ENCODE measurements at regions not wholly inside any gene's neighbourhood (a gene's known extent, or its start where the extent isn't known, plus 50 kb on each side); places are given as distances from the start of the nearest gene placed in this dataset.
"Not testable (repeated sequence)": the region's sequence is repeated elsewhere in the genome, so short reads cannot be mapped to it uniquely, and the experiment has no call there.

GRCh38 chr6:80959034-80959433, 793.4 kb downstream of the TENT5A start:
- no peak overlapping the region for H3K9ac ChIP-seq
- no peak overlapping the region for H3K27ac ChIP-seq
- no peaks in the 10 kb centered on the region for H3K79me2 ChIP-seq (ENCODE audit: insufficient read depth)
- H3K36me3 ChIP-seq (ENCODE audit: low read depth), result no peaks in the 10 kb centered on the region
- no peak overlapping the region for H3K4me3 ChIP-seq
- no peak for DNase-seq
- H3F3A ChIP-seq (ENCODE audit: insufficient read depth), result no peaks in the 10 kb centered on the region
- H3K4me2 ChIP-seq (ENCODE audit: unreplicated experiment), result no peak overlapping the region
- H2AFZ ChIP-seq, result no peak overlapping the region
- in situ Hi-C loops (cut with MboI), result no loop called here
- no peaks in the 10 kb centered on the region for H4K20me1 ChIP-seq (ENCODE audit: insufficient read depth)
- no peaks in the 10 kb centered on the region for H3K4me1 ChIP-seq (ENCODE audit: insufficient read depth)
- no peaks in the 10 kb centered on the region for H3K9me3 ChIP-seq (ENCODE audit: low read depth)
- TF ChIP-seq EZH2phosphoT487 (IDR thresholded peaks at IDR 0.05; ENCODE audit: insufficient read depth, low read depth), result no peak
- TF ChIP-seq EZH2 (IDR thresholded peaks at IDR 0.05; ENCODE audit: insufficient read depth, poor library complexity, severe bottlenecking), result no peak
- no peaks in the 10 kb centered on the region for H3K9me2 ChIP-seq (ENCODE audit: insufficient read depth)
- 9 to 21% methylated on average over 1 of the region's 1 CpG for WGBS, 2 experiments (ENCODE audit: low coverage in 1 of 2, low lambda C conversion rate in 2 of 2, missing lambda C conversion rate in 2 of 2)
- no peaks in the 10 kb centered on the region for H3K27me3 ChIP-seq (replicated peaks; ENCODE audit: insufficient read depth)

DNA sequence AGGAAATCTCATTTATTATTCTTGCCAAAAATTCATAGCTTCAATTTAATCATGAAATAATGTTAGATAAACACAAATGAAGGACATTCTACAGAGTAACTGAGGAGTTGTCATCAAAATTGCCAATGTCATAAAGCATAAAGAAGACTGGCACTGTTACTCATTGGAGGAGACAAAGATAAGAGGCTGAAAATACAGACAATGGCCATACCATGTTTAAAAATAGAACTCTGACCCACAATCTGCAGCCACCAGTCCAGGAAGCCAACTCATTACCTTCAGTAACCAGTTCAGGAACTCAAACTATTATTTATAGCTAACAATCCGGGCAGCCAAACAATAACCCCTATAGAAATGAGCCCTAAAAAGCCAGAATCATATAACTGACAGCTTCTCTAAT, 795.6 kb downstream of the TENT5A start:
- no peak overlapping the region for H3K9ac ChIP-seq
- H3K9me3 ChIP-seq (ENCODE audit: low read depth), result no peaks in the 10 kb centered on the region
- H3K27me3 ChIP-seq (replicated peaks; ENCODE audit: insufficient read depth), result no peaks in the 10 kb centered on the region
- H3K4me2 ChIP-seq (ENCODE audit: unreplicated experiment), result no peak overlapping the region
- DNase-seq, result no peak
- H3K4me3 ChIP-seq, result no peak overlapping the region
- no peaks in the 10 kb centered on the region for H3K36me3 ChIP-seq (ENCODE audit: low read depth)
- in situ Hi-C loops (cut with MboI), result no loop called here
- no peaks in the 10 kb centered on the region for H3K9me2 ChIP-seq (ENCODE audit: insufficient read depth)
- H3F3A ChIP-seq (ENCODE audit: insufficient read depth), result no peaks in the 10 kb centered on the region
- no peak overlapping the region for H2AFZ ChIP-seq
- 94 to 100% methylated on average over 1 of the region's 1 CpG for WGBS, 2 experiments (ENCODE audit: low coverage in 1 of 2, low lambda C conversion rate in 2 of 2, missing lambda C conversion rate in 2 of 2)
- TF ChIP-seq EZH2 (IDR thresholded peaks at IDR 0.05; ENCODE audit: insufficient read depth, poor library complexity, severe bottlenecking), result no peak
- TF ChIP-seq EZH2phosphoT487 (IDR thresholded peaks at IDR 0.05; ENCODE audit: insufficient read depth, low read depth), result no peak
- H4K20me1 ChIP-seq (ENCODE audit: insufficient read depth), result no peaks in the 10 kb centered on the region
- no peaks in the 10 kb centered on the region for H3K4me1 ChIP-seq (ENCODE audit: insufficient read depth)
- H3K27ac ChIP-seq, result no peak overlapping the region
- no peaks in the 10 kb centered on the region for H3K79me2 ChIP-seq (ENCODE audit: insufficient read depth)

GRCh38 chr6:80952479-80952878, 800.0 kb downstream of the TENT5A start:
- H3K4me2 ChIP-seq (ENCODE audit: unreplicated experiment); H3K4me1 ChIP-seq (ENCODE audit: insufficient read depth); H3K9ac ChIP-seq; H3K27me3 ChIP-seq (replicated peaks; ENCODE audit: insufficient read depth); H2AFZ ChIP-seq; H3K9me3 ChIP-seq (ENCODE audit: low read depth); H3F3A ChIP-seq (ENCODE audit: insufficient read depth); H3K9me2 ChIP-seq (ENCODE audit: insufficient read depth); H3K4me3 ChIP-seq; in situ Hi-C loops (cut with MboI); H3K36me3 ChIP-seq (ENCODE audit: low read depth); H3K27ac ChIP-seq; H4K20me1 ChIP-seq (ENCODE audit: insufficient read depth); DNase-seq; H3K79me2 ChIP-seq (ENCODE audit: insufficient read depth): not testable (repeated sequence)
- 65 to 95% methylated on average over 1 to 2 of the region's 2 CpGs for WGBS, 2 experiments (ENCODE audit: low coverage in 1 of 2, low lambda C conversion rate in 2 of 2, missing lambda C conversion rate in 2 of 2)

DNA sequence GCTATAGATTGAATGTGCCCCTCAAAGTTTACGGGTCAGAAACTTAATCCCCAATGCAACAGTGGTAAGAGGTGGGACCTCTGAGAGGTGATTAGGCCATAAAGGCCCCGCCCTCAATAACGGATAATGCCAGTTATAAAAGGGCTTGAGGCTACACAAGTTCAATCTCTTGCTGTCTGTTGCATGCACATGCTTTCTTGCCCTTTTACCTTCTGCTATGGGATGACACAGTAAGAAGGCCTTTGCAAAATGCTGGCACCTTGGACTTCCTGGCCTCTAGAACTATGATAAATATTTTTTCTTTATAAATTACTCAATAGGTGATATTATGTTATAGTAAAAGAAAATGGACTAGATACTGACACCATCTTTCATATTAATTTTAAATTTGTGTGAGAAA, 806.1 kb downstream of the TENT5A start:
- in situ Hi-C loops (cut with MboI), result no loop called here
- no peaks in the 10 kb centered on the region for H3K36me3 ChIP-seq (ENCODE audit: low read depth)
- TF ChIP-seq EZH2 (IDR thresholded peaks at IDR 0.05; ENCODE audit: insufficient read depth, poor library complexity, severe bottlenecking), result no peak

DNA sequence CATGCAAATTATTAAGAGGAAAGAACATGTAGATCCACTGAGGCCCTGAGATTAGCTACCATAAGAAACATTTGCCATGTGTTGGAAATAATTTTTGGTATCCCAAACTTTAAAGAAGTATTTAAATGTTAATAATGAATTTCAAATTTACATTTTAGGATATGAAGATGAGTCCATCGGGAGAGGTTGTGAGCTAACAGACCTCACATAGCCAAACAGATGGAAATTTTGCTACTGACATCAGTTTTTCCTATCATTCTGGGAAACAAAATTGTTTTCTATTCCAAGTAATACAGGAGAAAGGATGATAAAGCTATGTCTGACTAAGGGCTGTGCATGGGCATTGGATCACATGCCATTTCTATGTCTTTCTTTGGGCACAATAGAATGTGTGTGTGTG, 809.6 kb downstream of the TENT5A start:
- TF ChIP-seq EZH2 (IDR thresholded peaks at IDR 0.05; ENCODE audit: insufficient read depth, poor library complexity, severe bottlenecking) (no peak), EZH2phosphoT487 (IDR thresholded peaks at IDR 0.05; ENCODE audit: insufficient read depth, low read depth) (no peak)
- H4K20me1 ChIP-seq (ENCODE audit: insufficient read depth), result no peaks in the 10 kb centered on the region
- no peaks in the 10 kb centered on the region for H3F3A ChIP-seq (ENCODE audit: insufficient read depth)
- no peak overlapping the region for H3K9ac ChIP-seq
- no peaks in the 10 kb centered on the region for H3K9me3 ChIP-seq (ENCODE audit: low read depth)
- H3K9me2 ChIP-seq (ENCODE audit: insufficient read depth), result no peaks in the 10 kb centered on the region
- H3K27ac ChIP-seq, result no peak overlapping the region
- in situ Hi-C loops (cut with MboI), result no loop called here
- H3K4me1 ChIP-seq (ENCODE audit: insufficient read depth), result peaks cover 12% of the 10 kb centered on the region
- no peak overlapping the region for H3K4me3 ChIP-seq
- no peak overlapping the region for H2AFZ ChIP-seq
- H3K4me2 ChIP-seq (ENCODE audit: unreplicated experiment), result no peak overlapping the region
- H3K27me3 ChIP-seq (replicated peaks; ENCODE audit: insufficient read depth), result no peaks in the 10 kb centered on the region
- no peak for DNase-seq
- no peaks in the 10 kb centered on the region for H3K36me3 ChIP-seq (ENCODE audit: low read depth)
- no peaks in the 10 kb centered on the region for H3K79me2 ChIP-seq (ENCODE audit: insufficient read depth)
- WGBS, 2 experiments (ENCODE audit: low coverage in 1 of 2, low lambda C conversion rate in 2 of 2, missing lambda C conversion rate in 2 of 2), result 27 to 50% methylated on average over 1 of the region's 1 CpG

More for the DNA sequence above, 806.1 kb downstream of the TENT5A start:
- Histone ChIP-seq H3K9me3 (ENCODE audit: low read depth) (no peaks in the 10 kb centered on the region), H3K4me1 (ENCODE audit: insufficient read depth) (no peaks in the 10 kb centered on the region), H3K27me3 (replicated peaks; ENCODE audit: insufficient read depth) (no peaks in the 10 kb centered on the region), H3K9me2 (ENCODE audit: insufficient read depth) (no peaks in the 10 kb centered on the region), H3K27ac (no peak overlapping the region), H3K4me2 (ENCODE audit: unreplicated experiment) (no peak overlapping the region), H3K79me2 (ENCODE audit: insufficient read depth) (no peaks in the 10 kb centered on the region), H2AFZ (no peak overlapping the region), H3K4me3 (no peak overlapping the region), H3K9ac (no peak overlapping the region), H4K20me1 (ENCODE audit: insufficient read depth) (no peaks in the 10 kb centered on the region), H3F3A (ENCODE audit: insufficient read depth) (no peaks in the 10 kb centered on the region)
- WGBS, 2 experiments (ENCODE audit: low coverage in 1 of 2, low lambda C conversion rate in 2 of 2, missing lambda C conversion rate in 2 of 2), result 64 to 67% methylated on average over 3 of the region's 3 CpGs
- DNase-seq, result no peak

All from GM23248 (cell line).